Cardiac septum (tissue), 1 donor: ENCODE measurements at regions not wholly inside any gene's neighbourhood (a gene's known extent, or its start where the extent isn't known, plus 50 kb on each side); places are given as distances from the start of the nearest gene placed in this dataset.

ENCODE experiments used
- DNase-seq: peaks from one replicate; pipeline ENCODE4 v3.0.0-alpha.2; 2020; ENCODE audit warnings: low spot score
- intact Hi-C: fragments of 100-400 bp; cut with DNase I; formaldehyde crosslinking; loops from one replicate; pipeline ENCODE4 v1.14.0; 2022
- donor health status: DM: no; HTN: no; CAD: no.

DNA sequence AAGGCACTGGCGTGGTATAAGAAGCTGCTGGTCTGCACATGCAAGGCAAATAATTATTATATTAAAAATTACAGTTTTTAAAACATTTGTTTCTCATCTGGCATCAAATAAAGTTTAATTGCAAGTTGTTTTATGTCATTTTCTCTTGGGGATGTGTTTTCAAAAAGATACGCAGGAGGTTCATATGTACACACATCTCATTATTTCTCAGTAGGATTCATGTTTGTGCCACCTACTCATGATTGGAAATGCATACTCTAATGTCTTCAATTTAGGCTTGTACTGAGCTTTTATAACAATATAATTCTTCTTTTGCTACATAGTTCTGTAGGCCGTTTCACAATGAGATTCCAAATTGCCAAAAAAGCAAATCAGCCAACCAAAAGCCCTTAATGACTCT is 244.2 kb upstream of the MEF2C start:
- no peak for DNase-seq
- intact Hi-C loops = no loop called here

DNA sequence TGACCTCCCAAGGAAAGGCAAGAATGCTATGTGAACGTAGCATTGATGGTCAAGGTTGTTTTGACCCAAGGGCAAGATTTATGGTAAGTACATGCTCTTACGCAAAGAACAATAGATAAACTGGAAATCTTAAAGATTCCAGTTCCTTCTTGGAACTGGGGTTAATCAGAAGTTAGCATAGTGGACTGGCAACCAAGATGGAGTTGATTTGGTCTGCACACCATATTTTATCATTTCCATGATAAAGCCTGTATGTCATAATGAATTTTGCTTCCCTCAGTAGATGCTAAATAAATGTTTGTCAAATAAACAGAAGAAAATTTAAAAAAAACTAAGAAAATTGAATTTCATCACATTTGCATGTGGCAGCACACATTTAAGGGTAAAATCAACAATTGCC is 242.4 kb upstream of the MEF2C start:
- DNase-seq = no peak
- intact Hi-C loops = no loop called here

DNA sequence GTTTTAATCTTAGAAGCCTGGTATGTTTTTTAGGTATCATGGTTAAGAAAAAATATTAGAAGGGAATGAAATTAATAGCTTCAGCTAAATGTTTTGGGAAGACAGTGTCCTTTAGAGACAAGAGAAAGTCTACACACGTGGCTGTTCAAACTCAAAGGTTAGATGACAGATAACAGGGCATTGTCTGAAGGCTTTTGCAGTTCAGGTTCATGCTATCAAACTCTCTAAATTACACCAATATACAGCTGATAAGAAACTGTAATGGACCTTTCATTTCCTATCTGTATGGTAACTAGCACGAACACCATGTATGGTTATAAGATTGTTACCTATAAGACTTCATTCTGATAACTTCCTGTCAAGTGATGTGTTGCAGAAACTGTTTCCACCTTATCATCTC is 240.6 kb upstream of the MEF2C start:
- DNase-seq = no peak
- intact Hi-C loops = no loop called here

DNA sequence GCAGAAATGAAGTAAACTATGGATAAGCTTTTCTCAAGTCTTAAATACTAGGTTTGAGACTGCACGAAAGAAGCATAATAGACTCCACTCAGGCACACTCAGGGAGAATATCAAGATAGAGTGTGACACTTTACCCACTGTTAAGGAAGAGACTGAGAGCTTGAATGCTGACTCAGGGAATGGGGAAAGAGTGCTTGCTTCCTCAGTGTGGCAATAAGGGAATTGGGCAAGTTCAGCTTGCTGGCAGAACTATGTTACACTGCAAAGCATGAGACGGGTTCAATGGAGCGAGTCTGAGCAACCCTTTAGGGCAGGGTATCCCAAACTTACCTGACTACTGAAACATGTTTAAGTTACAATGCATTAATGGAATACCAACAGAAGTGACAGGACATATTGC is 237.7 kb upstream of the MEF2C start:
- DNase-seq = peak; percentile 81

DNA sequence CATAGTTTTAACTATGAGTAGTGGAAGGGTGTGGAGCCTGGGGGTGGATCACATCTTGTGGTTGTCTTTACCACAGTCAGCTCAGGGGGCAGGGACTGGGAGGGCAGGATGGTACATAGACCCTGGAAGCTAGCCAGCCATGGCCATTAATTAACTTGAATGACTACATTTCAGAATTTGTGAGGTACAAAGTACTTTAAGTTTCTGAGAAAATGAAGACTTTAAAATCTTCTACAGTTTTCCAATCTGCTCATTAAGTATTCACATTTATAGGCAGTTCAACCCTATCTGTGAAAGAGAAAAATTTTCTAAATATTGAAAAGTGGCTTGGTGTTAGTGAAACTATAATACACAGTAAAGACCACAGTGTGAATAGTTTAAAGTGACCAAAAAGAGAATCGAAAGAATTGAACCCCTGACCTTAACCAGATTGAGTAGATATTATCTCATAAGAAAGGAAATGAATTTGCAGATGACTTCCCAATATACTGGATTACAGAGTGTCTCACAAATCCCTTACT is 234.2 kb upstream of the MEF2C start:
- intact Hi-C loops = no loop called here
- no peak for DNase-seq

More for the DNA sequence above, 237.7 kb upstream of the MEF2C start:
- intact Hi-C loops = no loop called here

DNA sequence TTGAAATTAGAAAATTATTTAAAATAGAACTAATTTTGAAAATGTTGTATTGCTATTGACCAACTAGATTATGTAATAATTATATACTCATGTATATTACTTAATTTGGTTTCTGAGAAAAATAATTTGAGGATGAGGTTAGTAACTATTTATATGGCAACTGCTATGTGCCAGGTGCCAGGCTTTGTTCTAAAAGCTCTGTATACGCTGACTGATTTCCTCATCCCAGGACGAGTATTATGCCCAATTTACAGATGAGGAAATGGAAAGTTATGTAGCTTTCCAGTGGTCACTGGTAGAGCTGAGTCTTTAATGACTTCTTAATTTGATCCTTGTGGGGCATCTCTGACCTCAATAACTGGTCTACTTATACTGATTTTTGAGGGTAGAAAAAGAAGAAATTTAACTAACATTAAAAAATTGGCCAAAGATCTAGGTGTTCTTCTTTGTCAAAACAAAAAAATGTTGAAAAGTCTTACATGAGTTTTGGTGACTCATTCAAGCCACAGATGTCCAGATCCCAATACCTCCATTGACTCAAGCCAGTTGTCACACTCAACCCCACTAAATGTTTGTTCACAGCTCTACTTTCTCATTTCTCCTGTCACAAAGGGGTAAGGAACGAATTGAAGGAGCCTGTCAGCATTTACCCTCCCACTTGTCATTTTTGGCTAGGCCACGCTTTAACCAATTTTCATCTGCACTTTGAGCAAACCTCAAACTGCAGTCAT is 228.1 kb upstream of the MEF2C start:
- no peak for DNase-seq
- intact Hi-C loops = no loop called here

DNA sequence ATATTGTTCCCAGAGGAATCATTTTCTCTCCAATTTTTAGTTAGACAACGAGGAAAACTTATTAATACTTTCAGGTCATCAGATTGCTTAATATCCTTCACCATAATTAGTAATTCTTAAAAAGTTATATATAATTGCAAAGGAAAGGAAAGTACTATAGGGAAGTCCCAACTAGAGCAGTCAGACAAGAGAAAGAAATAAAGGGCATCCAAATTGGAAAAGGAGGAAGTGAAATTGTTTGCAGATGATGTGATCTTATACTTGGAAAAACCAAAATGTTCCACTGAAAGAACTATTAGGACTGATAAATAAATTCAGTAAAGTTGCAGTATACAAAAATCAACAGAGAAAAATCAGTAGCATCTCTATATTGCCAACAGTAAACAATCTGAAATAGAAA is 223.5 kb upstream of the MEF2C start:
- no peak for DNase-seq
- intact Hi-C loops = no loop called here

DNA sequence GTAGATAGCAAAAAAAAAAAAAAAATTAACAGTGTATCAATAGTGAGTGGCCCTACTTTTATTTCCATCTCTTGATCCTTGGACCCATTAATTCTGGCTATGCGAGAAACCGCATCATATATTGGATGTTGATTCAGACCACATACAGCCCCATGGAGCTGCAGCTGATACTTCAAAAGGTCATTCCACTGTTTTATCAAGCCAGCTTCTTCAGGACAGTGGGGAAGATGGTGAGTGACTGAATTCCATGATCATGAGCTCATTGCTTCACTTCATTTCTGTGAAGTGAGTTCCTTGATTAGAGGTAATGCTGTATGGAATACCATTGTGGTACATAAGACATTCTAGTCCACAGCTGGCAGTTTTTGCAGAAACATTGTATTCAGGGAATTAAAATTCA is 222.9 kb upstream of the MEF2C start:
- no peak for DNase-seq
- intact Hi-C loops = no loop called here

DNA sequence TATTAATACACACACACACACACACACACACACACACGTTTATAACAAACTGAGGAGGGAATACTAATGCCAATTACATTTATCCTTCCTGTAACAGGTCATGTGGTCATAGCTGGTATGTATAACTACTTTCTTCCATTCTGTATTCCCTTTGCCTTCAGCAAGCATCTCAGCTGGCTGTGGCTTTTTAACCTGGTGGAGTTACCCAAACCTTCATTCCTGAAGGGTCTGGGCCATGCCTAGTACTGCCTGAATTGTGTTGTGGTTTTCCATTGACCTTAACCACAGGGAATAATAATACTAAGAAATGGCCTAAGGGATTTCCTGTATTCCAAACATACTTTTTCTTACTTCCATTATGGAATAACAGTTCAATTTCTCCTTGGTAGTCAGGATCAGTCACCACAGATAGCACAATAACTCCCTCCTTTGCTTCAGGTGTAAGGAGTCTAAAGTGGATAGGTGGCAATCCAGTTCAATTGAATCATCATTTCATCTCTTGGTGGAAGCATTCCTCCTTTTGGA is 222.2 kb upstream of the MEF2C start:
- intact Hi-C loops = no loop called here

DNA sequence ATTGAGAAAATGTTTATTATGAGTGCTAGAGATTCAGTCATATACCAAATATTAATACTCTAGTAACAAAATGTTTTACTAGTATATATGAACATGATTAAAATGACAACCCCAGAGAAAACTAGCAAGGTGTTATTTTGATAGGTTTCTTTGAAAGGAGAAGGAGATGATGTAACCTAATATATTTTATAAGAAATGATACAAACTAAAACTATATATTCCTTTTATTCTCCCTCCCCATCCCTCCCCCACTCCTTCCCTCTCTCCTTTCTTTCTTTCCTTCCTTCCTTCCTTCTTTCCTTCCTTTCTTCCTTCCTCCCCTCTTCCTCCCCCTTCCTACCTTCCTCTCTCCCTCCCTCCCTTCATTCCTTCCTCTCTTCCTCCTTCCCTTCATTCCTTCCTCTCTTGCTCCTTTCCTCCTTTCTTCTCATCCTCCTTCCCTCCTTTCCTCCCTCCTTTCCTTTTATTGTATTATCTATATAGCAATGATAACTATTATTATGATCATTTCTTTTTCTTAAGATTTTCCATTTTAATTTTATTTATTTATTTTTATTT is 215.3 kb upstream of the MEF2C start:
- no peak for DNase-seq
- intact Hi-C loops = no loop called here

More for the DNA sequence above, 222.2 kb upstream of the MEF2C start:
- DNase-seq = no peak

DNA sequence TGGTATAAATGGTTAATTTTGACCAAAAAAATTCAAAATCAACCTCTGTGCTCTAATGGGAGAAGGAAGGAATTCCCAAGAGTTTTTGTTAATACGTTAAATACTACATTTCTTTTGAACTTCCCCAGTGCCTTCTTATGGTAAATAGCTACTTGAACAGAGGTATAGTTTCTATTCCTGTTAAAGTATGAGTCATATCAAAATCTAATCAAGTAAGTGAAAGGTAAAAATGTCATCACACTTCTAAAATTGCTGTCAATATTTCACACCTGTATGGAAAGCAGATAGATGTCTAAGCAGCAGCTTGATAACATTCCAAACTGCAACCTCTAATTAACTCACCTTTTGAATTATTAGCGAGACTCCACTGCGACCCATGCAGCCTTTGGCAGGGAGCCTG is 214.1 kb upstream of the MEF2C start:
- no peak for DNase-seq
- intact Hi-C loops = no loop called here

DNA sequence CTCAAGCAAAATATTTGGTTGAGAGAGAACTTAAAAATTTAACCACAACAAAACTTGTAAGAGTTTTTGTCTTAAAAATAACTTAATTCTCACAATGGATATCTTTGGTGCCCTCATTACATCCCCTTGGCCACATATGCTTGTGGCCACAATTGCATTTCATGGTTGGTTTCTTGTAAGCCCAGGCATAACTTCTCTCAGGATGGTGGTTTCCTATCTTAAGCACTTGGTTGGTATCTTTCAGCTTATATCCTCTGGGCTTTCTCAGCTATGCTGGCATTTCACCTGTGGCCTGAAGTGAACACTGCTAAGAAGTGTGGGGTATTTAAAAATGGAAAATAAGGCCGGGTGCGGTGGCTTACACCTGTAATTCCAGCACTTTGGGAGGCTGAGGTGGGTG is 212.4 kb upstream of the MEF2C start:
- intact Hi-C loops = no loop called here
- DNase-seq = no peak

DNA sequence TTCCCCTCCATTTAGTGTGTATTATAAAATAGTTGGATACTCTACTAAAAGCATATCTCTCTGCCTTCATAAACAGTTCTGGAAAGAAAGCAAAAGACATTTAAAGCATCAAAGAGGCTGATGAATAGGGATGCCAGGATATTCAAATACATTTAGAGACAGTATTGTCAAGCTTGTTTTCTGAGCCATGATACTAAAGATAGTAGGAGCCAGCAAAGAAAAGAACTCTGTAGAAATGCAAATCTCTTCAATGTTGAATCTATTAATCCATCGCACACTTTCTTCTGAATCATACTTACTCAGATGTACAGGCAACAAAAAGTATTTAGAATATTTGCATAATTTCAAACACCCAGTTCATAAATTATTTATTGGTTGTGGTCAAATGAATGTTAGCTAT is 207.1 kb upstream of the MEF2C start:
- no peak for DNase-seq
- intact Hi-C loops = no loop called here

DNA sequence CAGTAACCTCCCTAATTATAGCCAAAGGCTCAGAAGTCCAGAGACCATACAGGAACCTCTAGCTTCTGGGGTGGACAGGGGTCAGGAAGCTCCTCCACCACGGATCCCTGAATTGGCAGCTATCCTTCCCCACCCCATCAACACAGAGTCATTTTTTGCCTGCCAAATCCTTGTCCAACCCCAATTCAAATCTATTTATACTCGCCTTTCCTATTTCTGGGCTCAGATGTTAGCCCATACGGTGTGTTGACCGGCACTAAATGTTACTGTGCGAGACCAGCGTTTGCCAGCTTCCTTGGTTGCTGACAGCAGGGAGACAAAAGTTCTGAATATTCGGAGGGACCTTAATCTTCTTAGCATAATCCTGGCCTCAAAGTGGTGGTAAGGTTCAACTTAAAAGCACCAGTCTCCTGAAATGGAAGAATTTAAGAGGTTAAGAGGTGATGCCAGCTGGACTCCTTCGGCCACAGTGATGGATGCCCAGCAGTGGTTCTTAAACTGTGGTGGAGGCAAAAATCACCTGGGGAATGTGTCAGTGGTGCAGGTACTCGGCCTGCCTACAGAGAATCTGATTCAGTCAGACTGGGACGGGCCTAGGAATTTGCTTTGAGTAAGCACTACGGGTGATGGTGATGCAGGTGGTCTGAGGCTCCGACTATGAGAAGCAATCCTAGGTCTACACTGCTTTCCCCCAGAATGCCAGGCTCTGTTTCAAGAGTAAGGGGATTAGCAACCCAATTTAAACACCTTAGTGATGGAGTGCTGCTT is 204.8 kb upstream of the MEF2C start:
- no peak for DNase-seq
- intact Hi-C loops = no loop called here

DNA sequence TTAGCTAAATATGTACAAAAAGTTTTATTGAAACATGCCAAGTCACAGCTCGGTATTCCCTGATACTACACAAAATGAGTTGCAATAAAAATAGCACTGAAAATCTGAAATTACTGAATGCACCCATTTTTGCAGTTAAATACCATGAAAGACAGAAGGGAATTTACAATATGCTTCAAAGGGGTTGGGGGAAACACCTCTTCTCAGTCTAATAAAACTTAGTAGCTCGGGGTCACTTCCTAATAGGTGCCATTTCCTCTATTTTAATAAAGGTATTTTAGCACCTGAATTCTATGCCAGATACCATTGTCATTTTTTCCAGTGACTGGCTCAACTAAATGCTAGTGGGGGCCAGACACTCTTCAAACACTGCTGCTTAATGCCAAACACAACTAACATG is 204.1 kb upstream of the MEF2C start:
- intact Hi-C loops = no loop called here
- no peak for DNase-seq

DNA sequence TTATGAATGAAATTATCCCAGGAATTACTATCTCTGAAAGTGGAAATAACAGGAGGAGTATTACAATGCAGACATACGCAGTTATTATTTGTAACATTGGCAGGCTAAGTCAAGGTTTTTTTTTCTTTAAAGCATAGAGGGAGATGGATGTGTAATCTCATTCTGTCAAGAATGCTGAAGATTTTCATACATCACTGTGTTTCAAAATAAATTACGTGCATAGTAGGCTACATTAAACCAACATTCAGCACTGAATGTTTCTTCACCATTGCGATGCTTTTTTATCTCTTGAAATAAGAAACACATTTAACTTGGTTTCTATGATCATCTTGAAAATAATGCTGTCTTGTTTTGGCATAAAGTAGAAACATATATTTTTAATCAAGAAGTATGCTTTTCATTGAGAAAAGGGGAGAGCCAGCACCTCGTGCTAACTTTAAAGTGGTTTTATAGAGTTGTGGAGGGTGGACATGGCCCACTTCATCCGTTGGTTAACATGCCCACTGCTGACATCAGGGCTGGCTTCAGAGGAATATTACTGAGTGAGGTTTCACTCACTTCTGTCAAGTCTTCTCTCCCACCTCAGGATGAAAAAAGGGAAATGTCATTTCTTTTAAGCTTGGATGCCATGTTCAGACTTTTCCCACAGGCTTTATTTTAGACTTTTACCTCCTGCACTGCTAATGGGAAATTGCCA is 203.6 kb upstream of the MEF2C start:
- no peak for DNase-seq
- intact Hi-C loops = no loop called here

DNA sequence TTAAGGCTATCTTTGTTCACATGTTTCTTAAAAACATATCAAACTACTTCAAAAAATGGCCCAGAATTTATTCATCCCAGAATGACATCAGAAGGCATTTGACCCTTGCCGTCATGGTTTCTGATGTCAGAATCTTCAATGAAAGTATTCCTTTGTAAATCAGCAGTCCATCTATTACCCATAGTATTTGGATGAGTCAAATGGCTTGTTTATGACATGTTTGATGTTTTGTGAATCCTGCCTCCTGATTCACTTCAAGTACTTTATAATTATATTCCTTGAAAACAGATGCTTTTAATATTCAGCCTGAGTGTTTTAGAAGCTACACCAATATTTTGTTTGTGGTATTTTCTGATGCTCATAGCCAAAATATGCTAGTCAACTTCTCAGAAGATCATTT is 200.8 kb upstream of the MEF2C start:
- intact Hi-C loops = no loop called here
- no peak for DNase-seq

DNA sequence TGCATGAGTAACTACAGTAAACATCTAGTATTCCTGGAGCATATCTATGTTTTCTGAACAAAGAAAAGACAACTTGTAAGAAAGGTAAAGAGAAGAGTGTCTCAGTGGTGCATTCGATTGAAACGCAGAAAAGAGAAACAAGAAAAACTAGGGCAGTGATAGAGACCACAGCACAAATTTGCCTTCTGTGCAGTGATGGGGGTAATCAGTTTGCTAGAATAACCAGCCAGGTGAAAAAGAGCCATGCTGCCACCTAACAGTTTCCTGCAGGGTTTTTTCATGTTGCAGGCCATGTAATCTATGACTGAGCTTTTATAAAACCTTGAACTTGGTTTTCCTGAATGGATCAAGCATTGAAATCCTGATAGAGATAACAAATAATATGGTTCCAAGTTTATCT is 198.4 kb upstream of the MEF2C start:
- DNase-seq = no peak
- intact Hi-C loops = no loop called here

DNA sequence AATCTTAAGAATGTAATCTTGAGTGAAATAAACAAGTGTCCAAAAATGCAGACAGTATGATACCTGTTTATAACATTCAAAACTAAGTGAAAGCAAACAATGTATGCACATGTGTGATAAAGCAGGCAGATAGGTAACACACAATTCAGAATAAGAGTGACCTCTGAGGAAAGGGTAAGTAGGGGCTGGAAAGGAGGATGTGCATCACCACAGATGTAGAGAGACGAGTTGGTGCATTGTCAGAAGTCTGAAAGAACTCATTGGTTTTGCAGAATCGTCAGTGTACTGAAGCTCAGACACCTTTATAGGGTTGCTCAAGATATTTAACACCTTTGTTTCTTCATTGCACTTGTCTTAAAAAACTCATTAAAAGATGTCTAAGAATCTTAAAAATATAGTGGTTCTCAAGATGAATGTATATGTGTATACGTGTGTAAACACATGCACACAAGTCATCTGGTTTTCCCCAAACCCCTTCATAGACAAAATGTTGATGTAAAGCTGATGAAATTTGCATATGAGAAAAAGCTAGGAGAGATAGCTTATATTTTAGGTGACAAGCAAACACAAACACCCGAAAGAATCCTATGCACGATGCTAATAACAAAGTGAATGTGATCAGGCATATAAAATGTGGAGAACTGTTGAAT is 197.6 kb upstream of the MEF2C start:
- no peak for DNase-seq
- intact Hi-C loops = no loop called here
